HG03064 (cell line): ENCODE measurements at regions not wholly inside any gene's neighbourhood (a gene's known extent, or its start where the extent isn't known, plus 50 kb on each side); places are given as distances from the start of the nearest gene placed in this dataset.

ENCODE experiments used
- ATAC-seq: cut with Tn5 transposase; IDR thresholded peaks from one replicate; pipeline ENCODE4 v1.9.1; 2021; ENCODE audit warnings: low read depth; ENCODE audit not compliant: unreplicated experiment

DNA sequence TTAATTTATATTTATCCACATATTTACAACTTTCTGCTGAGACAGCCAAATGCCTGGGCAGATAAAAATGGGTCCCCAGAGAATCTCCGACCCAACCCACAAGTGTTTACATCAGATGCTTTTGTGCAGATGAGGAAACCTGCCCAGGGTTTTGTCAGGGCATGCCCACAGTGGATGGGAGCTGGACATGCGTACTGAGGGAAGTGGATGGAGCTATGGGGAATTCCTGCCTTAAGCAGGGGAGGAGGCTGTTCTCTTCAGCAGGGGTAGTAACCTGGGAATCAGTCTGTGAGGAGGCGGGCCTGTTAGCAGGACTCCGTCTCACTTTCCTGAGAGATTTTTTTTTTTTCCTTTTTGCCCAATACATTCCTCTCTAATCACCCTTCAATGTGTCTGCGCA is 122.9 kb downstream of the RFC3 start:
- ATAC-seq, result no peak

DNA sequence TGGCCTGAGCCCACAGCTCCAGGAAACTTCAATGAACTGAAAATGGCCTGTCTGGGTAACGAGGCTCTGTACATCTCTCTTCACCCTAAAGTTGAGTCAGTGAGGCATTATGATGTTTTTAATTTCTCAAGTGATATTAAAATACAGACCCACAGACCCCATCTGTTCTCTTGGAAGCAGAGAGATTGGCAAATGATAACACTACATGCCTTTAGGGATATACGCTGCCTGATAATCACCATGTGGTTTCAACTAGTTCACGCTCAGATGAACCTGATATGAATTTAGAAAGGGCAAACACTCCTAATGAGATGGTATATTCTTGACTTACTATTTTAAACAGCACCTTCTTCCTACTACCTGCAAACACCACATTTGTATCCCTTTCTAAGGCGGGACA is 127.5 kb downstream of the RFC3 start:
- no peak for ATAC-seq

DNA sequence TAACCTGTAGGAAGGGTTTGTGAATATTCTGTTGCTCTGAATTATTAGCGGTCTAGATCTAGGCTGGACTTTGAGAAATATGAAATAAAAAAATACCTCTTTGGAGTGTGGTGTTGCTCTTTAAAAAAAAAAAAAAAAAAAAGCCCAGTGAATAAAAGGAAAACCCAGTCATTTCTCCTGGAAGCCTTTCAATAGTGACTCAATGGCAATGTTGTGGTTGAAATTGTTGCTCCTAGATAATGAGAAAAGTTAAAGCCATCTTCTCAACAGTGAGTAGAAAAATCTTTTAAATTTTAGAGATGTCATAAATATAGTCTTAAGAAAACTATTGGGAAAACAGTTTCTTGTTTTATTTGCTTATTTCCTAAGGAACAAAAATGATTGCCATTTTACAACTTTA is 135.3 kb downstream of the RFC3 start:
- no peak for ATAC-seq

DNA sequence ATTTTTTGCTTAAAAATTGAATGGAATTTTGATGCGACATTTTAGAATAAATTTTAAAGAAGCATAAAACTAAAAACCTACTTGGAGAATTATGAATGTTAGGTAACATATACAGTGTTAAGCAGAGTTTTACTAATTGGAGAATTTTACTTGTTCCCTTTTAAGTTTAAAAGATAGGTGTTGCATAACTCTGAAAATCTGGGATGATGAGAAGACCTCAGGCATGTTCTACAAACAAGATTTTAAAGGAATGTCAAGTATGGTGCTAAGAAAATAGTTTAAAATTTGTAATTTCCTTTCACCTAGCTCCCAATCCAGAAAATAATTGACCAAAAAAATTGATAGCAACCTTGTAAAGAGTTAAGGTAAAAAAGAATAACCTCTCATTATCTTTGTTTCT is 135.8 kb downstream of the RFC3 start:
- no peak for ATAC-seq

DNA sequence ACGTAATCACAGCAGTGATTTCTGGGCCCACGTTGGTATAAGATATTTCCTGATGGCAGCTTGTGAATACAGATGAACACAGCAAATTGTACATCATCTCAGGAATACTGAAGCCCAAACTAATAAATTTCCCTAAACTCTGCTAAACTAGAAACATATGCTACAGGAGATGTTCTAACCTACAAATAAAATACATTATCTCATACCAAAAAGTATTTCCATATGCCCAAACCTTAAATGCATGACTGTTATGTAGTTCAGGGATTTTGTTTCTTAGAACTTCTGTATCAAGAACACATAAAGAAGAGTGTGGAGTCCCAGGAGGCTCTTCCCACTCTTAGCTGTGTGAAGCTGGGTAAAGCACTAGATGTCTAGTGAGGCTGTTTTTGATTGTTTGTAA is 138.4 kb downstream of the RFC3 start:
- ATAC-seq, result no peak

DNA sequence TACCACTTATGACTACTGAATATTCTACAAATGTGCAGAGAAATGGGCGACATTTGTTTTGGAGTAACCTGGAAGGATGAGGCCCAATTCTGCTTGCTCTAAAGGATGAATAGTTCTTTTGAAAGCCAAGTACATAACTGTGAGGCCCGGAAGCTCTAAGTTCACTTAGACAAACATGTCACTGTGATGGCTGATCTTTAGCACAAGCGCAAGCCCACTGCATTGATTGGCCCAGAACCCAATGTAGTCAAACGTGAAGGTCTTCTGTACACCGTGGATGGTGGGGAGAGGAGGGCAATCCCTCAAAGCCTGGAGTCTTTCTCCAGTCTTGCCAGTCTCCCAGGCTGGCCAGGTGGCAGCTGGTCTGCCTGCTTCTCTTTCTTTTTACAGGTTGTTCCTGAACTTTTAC is 139.6 kb downstream of the RFC3 start:
- ATAC-seq, result no peak

DNA sequence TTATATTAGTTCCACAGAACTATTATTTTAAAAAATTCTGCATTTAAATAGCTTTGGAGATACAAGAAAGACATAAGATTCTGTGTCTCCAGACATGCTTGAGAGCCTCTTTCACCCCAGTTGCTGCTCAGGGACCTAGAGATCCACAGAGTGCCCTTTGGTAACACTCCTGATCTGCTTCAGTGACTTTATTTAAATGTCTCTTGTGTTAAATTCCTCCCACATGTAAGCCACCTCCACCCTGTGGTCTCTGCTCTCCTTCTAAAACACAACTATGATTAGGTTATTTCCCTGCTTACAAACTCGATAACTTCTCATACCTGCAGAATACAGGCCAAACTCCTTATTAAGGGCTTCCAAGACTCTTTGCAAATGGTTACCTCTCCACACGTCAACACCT is 141.0 kb downstream of the RFC3 start:
- no peak for ATAC-seq

DNA sequence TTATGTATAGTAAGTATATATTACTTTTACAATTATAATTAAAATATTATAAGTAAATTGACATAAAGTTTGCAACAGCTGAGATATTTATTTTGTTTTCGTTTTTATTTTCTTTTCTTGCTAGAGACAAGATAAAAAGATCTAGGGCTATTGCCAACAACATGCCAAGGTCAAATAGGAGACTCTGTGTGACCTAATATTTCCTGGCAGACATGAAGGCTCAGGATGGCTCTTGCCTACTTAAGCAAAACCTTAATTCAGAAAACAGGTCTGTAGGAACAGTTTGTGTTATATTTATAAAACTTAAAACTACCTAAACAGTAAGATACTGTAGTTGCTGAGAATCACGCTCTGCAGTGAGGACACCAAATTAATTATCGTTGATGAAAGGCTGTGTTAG is 145.2 kb downstream of the RFC3 start:
- no peak for ATAC-seq

DNA sequence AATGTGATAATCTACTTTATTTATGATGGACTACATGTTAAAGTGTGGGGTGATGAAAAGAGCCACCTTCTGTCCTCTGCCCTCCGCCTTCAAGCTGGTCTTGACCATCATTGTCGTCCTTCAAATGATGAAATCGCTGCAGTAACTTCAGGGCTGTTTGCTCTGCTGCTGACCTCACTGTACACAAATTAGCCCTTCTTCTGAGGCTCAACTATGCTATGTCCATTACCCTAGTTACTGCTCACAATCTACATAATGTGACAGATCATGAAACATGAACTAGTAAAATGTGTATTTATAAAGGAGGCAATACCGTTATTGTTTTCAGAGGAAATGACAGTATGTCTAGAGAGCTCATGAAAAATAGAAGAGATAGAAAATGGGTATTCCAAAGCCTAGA is 145.9 kb downstream of the RFC3 start:
- ATAC-seq, result no peak

DNA sequence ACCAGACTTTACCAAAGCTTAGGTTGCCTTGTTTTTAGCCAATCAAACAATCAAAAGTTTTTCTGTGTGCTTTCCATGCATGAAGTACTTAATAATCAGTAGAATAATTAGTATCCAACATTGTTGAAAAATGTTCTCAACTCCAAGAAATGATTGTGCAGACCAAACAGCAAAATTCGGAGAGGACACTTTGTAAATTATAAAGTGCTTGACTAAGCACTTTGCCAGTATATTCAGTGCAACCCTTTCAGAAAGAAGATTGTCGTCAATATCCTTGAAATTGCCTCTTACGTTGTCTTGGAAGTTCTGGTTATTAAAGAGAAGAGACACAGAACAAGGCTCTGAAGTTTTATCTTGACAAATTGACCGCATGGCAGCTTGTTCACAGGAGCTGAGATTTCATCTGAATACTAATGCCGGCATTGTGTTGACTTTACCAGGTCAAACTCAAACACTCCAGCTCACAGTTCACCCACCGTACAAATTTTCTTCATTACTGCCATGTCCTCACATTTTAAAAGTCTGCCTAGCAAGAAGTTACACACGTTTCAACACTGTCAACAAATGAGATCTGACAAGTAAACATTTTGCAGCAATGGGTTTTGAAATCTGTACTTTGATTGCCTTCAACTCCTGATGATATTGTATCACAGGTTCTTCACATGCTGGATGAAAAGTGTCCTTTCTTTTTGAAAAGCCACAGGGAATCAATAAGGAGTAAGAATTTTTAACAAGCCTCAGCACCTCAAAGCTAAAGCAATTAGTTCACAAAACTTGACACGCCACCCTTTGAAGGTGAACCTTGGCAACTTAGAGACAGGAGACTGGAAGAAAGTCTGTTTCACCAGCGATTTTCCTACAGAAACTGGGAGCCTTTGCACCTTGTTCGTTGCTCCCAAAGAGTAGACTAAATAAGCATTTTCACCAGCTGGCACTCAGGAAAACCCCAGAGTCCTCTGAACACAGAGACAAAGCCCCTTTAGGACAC is 150.9 kb downstream of the RFC3 start:
- ATAC-seq, result no peak

DNA sequence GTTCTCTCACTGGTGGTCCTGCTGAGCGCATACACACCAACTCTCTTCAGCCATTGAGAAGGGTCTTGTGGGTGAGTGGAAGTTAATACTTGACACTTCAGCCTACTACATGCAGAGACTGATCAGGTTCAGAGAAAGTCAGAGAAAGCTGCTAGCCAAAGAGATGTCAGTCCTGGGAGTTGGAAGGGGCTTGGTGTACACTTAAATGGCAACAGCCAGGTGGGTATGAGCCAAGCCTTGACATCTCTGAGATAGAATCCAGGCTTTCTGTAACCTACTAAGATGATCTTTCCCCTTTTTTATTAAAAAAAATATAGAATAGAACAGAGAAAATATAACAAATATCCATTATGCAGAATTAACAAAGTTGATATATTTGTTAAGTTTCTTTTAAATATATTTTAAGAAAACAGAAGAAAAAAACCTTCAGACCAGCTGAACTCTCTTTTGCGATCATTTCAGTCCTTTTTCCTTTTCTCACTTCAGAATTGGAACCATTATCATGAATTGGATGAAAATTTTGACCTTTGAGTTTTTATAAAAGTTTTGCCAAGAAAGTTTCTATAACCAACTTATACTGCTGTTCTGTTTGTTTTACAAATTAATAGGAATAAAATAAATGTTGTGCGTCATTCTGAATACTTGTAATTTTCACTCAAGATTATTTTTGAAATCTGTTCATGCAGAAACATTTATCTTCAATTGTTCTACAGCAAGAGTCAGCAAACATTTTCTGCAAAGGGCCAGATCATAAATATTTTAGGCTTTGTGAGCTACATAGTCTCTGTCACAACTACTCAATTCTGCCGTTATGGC is 153.0 kb downstream of the RFC3 start:
- ATAC-seq, result no peak

DNA sequence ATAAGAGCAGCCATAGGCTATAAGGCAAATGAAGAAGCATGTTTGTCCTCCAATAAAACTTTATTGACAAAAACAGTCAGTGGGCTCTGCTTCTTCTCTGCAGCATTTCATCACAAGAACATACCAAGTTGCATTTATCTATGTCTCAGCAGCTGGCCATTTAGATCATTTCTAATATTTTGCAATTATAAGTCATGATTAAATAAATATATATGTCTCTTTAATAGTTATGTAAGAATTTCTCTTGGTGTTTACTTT is 153.5 kb downstream of the RFC3 start:
- no peak for ATAC-seq

DNA sequence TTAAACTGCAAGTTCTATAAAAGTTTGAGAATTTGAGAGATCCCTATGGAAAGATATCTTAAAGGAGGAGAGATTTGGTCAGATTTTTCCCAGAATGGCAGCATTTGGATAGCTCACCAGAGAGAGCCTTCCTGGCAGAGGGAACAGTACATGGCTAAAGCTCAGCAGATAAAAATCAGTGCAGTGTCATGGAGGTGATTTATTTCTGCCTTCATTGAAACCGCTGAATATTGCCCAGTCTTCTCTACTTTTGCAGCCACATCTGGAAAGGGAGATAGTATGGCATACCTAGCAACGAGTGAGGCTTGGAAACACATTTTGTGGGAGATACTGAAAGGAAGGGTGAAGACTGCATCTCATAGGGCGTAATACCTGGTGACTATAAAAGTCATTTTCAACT is 155.2 kb downstream of the RFC3 start:
- no peak for ATAC-seq

DNA sequence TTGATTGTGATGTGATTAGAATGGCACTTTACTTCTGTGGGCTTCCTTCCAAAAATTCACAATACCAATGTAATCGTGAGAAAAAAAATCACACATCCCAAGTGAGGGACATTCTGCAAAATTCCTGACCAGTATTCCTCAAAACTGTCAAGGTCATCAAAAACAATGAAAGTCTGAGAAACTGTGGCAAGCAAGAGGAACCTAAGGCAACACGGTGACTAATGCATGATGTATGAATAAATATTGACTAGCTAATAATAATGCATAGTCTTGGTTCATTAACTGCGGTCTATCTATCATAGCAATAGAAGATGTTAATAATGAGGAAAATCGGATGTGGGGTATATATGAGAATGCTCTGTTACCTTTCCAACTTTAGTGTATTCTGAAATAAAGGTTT is 159.0 kb downstream of the RFC3 start:
- no peak for ATAC-seq

DNA sequence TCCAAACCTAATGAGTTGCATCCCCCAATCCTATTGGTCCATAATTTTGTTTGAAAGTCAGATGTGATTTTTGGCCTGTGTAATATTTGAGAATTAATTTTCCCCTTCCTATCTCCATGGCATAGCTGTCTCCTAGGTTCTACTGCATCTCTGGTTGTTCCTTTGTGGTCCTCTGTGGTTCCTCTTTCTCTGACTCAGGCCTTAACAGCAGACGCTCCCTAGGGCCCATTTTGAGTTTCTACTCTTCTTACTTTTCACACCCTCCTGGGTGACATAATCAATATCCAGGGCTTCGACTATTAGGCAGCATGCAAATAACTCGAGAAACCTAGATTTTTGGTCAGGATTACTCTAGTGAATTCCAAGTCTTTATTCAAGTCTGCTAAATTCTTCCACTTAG is 160.7 kb downstream of the RFC3 start:
- no peak for ATAC-seq

DNA sequence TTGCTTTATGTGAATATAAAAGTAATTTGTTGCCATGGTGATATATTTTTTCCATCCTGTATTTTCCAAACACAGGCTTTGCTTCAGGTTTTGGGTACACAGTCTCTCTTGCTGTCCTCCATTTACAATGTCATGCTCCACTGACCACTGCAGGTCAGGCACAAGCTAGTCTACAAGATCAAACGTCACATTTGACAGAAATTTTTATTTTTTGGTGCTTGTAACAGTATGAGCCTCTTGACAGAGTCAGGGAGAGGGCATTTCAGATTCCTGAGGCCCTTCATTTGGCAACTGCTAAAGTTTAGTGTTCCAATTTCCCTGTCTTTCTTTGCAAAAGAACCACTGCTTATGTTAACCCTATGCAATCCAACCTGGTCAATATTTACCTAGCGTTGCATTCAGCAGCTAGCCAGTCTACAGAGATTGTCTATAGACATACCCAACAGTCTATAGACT is 175.0 kb downstream of the RFC3 start:
- no peak for ATAC-seq

DNA sequence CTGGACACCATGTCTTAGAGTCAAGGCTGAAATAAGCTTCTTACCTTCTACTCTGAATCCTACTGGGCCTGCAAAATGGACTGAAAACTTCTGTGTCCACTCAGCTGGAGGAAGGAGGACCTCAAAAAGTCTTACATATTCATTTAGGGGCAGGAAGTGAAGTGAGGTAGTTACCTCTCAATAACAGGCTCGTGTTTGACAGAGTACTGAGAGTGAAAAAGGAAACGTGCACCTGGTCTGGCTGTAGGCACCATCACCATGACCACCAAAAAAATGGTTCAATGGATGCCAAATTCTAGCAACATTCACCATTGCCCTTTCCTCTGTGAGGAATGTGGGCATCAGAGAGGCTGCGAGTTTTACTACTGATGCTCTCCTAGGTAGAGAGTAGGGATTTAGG is 176.2 kb downstream of the RFC3 start:
- no peak for ATAC-seq

DNA sequence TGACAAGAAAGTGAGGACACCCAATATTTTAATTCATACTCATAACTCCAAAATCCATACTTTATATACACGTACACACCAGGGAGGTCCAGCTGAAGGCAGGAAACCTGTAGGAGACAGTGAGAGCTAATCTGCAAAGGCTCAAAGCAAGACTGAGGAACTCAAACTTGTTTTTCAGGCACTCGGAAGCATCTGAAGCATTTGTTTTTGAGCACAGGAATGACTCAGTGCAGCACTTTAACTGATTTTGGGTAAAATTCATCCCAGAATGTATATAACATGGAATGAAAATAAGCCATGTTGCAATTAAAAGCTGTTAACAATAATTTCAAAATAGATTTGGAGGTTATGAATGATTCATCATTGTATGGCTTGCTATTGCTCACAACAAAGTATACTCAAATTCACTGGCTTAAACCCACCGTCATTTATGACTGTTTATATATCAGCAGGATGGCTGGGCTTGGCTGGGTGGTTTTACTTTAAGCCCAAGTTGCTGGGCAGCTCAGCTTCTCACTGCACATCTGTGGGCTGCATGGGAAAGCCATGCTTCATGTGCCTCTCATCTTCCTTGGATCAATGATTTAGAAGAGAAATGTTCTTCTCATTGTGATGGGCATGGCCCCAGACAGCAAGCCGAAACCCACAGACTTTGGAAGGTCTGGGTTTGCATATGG is 177.0 kb downstream of the RFC3 start:
- ATAC-seq, result no peak

DNA sequence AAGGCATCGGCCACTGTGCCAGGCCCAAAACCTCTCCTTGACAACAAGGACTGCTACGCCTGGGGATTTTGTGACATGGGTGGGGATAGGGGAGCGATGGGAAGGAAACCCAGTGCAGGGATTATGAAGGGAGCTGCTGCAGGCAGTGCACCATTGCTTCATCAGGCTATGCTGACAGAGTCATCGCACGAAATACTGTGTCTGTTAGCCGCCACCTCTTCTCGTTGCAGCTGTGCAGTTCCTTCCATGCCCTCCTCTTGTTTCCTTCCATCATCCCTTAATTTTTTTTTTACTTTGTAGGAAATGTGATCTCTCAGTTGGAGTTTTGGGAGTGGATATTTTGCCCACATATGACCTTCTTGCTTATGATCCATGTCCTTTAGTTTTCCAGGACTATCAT is 178.7 kb downstream of the RFC3 start:
- ATAC-seq, result no peak

DNA sequence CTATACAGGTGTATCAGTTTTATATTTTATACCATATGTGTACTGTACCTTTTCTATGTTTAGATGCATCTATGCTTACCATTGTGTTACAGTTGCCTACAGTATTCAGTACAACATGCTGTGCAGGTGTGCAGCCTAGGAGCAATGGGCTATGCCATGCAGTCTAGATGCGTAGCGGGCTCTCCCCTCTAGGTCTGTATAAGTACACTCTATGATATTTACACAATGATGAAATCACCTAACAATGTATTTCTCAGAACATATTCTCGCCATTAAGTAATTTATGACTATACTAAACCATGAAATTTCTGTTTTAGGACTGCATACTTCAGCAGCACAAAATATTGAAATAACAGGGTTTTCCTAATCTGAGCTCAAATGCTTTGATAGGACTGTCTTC is 179.6 kb downstream of the RFC3 start:
- no peak for ATAC-seq

DNA sequence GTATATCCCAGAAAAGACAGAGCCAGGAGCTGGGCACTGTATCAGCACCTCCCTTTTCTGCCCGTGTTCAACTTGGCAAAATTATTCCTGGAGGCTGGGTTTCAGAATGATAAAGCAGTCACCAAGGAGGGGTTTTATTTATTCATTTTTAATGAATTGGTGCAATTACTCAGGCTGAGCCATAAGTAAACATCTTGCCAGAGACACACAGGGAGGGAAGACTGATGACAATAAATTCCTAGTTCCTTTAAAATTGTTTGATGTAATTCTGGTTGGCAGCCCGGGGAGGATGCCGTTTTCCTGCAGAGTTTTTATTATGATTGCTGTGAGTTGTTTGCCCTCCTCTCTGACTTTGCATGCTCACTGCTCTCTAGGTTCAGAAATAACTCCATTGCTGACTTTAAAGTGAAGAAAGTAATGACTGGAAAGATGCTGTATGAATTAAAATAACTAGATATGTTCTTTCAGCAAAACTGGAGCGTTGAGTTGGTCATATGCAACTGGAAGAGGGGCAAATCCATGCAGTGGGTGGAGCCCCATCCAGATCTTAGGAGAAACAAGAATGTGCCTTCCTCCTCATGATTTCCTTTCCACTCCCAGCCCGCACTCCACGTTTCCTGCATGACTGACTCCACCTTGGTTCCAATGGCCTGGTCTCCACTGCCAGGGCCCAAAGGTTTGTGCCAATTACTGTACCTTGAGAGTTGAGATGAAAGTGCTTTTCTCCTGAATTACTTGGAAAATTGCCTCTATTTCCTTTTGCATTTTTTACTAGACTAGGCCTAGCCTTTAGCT is 182.1 kb downstream of the RFC3 start:
- ATAC-seq, result no peak
